Small intestine (tissue), 7 donors: ENCODE measurements at regions not wholly inside any gene's neighbourhood (a gene's known extent, or its start where the extent isn't known, plus 50 kb on each side); places are given as distances from the start of the nearest gene placed in this dataset.

Experiments
- DNase-seq, 2 donors: peaks; one replicate each; pipeline versions ENCODE4 v3.0.0 to v3.0.0-alpha.2; 2013
- FAIRE-seq: peaks from 2 replicates; lab custom pipeline; 2012; peaks lifted over from hg19 to GRCh38; lab: Jason Lieb, UNC
- H3K27ac ChIP-seq, 3 donors: one replicate each; pipeline ENCODE4 v1.5.1; 2013; ENCODE audit warnings: low read length in 2 of 3, mild to moderate bottlenecking in 2 of 3, control low read depth in 1 of 3, inconsistent platforms in 1 of 3, low read depth in 1 of 3, moderate library complexity in 1 of 3
- H3K27me3 ChIP-seq, 3 donors: one replicate each; pipeline ENCODE4 v1.6.1; 2013; ENCODE audit warnings: low read length in 3 of 3, inconsistent platforms in 1 of 3; ENCODE audit not compliant: control insufficient read depth in 3 of 3, insufficient read depth in 3 of 3
- H3K36me3 ChIP-seq, 3 donors: one replicate each; pipeline ENCODE4 v1.6.1; 2013; ENCODE audit warnings: low read length in 3 of 3, inconsistent platforms in 1 of 3, low read depth in 1 of 3, mild to moderate bottlenecking in 1 of 3, moderate library complexity in 1 of 3; ENCODE audit not compliant: control insufficient read depth in 3 of 3, insufficient read depth in 2 of 3
- H3K4me1 ChIP-seq, 3 donors: one replicate each; pipeline ENCODE4 v1.6.1; 2013; ENCODE audit warnings: low read length in 2 of 3, inconsistent platforms in 1 of 3, low read depth in 1 of 3, mild to moderate bottlenecking in 1 of 3, moderate library complexity in 1 of 3; ENCODE audit not compliant: control insufficient read depth in 3 of 3, insufficient read depth in 2 of 3
- H3K4me3 ChIP-seq, 3 donors: one replicate each; pipeline ENCODE4 v1.5.1; 2013; ENCODE audit warnings: low read length in 3 of 3, control low read depth in 1 of 3, inconsistent platforms in 1 of 3, low read depth in 1 of 3, mild to moderate bottlenecking in 1 of 3, moderate library complexity in 1 of 3
- H3K9me3 ChIP-seq, 2 donors: one replicate each; pipeline ENCODE4 v1.6.1; 2013; ENCODE audit warnings: low read depth in 1 of 2, low read length in 1 of 2; ENCODE audit not compliant: control insufficient read depth in 2 of 2, insufficient read depth in 1 of 2
- WGBS, 3 donors: extraction: QIAGEN DNeasy Blood & Tissue Kit; methylation state at CpG; one replicate each; pipeline ENCODE4 v1.1.7; 2013; 5-methylcytosine and 5-hydroxymethylcytosine counted together
- donor health status: healthy with polysubstance abuse.
- donor health status: control.
- donor health status: control.
- donor health status: Bipolar disorder and iron deficiency.
- donor health status: healthy.

DNA sequence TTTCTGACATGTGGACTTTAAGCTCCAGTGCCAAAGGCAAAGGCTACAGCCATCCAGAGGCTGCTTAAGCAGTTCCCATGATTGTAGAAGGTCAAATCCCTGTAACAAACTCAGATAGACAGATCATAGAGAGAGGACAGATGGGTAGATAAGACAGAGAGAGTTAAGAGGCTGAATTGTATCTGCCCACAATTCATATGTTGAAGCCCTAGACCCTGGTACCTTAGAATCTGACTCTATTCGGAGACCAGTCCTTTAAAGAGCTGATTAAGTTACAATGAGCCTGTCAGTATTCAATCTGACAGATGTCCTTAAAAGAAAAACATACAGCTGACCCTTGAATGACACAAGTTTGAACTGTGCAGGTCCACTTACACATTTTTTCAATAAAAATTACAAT, 115.2 kb downstream of the RAP2A start:
- H3K4me1 ChIP-seq, result no peaks in the 10 kb centered on the region
- H3K4me3 ChIP-seq, result no peak overlapping the region
- H3K27me3 ChIP-seq, result no peaks in the 10 kb centered on the region
- no peak overlapping the region for H3K27ac ChIP-seq
- peaks cover 0 to 5% of the 10 kb centered on the region in 2 donors for H3K9me3 ChIP-seq
- 54 to 80% (median 71%) methylated on average over 1 of the region's 1 CpG for WGBS, 3 donors
- DNase-seq (no peak), FAIRE-seq (no peak)
- H3K36me3 ChIP-seq, result no peaks in the 10 kb centered on the region

- no peak overlapping the region for H3K27ac ChIP-seq
- FAIRE-seq (no peak), DNase-seq (no peak)
- no peaks in the 10 kb centered on the region for H3K9me3 ChIP-seq
- H3K4me1 ChIP-seq, result no peaks in the 10 kb centered on the region
- H3K36me3 ChIP-seq, result no peaks in the 10 kb centered on the region
- no peak overlapping the region for H3K4me3 ChIP-seq
- WGBS, 3 donors, result 71 to 80% (median 78%) methylated on average over 2 of the region's 2 CpGs
- H3K27me3 ChIP-seq, result no peaks in the 10 kb centered on the region
Measured at GRCh38 chr13:97554496-97554895, 120.5 kb downstream of the RAP2A start.

- no peak for DNase-seq
- FAIRE-seq, result no peak
- 85 to 98% (median 92%) methylated on average over 1 of the region's 1 CpG for WGBS, 3 donors
Measured at GRCh38 chr13:97555034-97555433, 121.1 kb downstream of the RAP2A start.

GRCh38 chr13:97559030-97559429, 125.1 kb downstream of the RAP2A start:
- no peak for FAIRE-seq
- H3K9me3 ChIP-seq, result no peaks in the 10 kb centered on the region
- no peaks in the 10 kb centered on the region for H3K27me3 ChIP-seq
- no peaks in the 10 kb centered on the region for H3K36me3 ChIP-seq
- H3K4me1 ChIP-seq, result no peaks in the 10 kb centered on the region
- no peak overlapping the region for H3K4me3 ChIP-seq
- no peak overlapping the region for H3K27ac ChIP-seq
- no peak for DNase-seq
- WGBS, 3 donors, result 83 to 88% (median 84%) methylated on average over 2 of the region's 2 CpGs

More at GRCh38 chr13:97555034-97555433, 121.1 kb downstream of the RAP2A start:
- Histone ChIP-seq H3K36me3 (no peaks in the 10 kb centered on the region), H3K9me3 (no peaks in the 10 kb centered on the region), H3K27ac (no peak overlapping the region), H3K27me3 (no peaks in the 10 kb centered on the region), H3K4me3 (no peak overlapping the region), H3K4me1 (no peaks in the 10 kb centered on the region)

GRCh38 chr13:97559981-97560380, 126.0 kb downstream of the RAP2A start:
- no peak for FAIRE-seq

DNA sequence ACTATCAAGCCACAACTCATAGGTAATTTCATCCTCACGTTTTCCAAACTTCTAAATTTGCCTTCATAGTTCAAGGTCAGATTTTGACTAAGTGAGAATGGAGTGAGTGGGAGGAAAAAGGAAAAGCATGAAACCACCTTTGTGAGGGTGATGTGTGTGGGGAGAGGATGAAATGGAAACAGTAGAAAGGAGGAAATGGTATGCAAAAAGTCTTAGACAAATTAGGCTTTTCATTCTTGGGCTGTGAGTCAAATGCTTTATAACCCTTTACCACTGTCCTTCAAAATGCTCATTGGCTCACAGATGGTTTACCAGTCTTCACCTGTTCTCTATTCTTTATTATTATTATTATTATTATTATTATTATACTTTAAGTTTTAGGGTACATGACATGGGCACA, 127.2 kb downstream of the RAP2A start:
- 16 to 62% (median 30%) methylated on average over 1 of the region's 1 CpG for WGBS, 3 donors
- H3K9me3 ChIP-seq, result no peaks in the 10 kb centered on the region
- no peak overlapping the region for H3K27ac ChIP-seq
- no peaks in the 10 kb centered on the region for H3K4me1 ChIP-seq
- no peaks in the 10 kb centered on the region for H3K27me3 ChIP-seq
- H3K36me3 ChIP-seq, result no peaks in the 10 kb centered on the region
- no peak overlapping the region for H3K4me3 ChIP-seq
- FAIRE-seq (no peak), DNase-seq (no peak)

More at GRCh38 chr13:97559981-97560380, 126.0 kb downstream of the RAP2A start:
- WGBS, 3 donors, result 85 to 94% (median 92%) methylated on average over 3 of the region's 3 CpGs
- no peak for DNase-seq
- Histone ChIP-seq H3K4me3 (no peak overlapping the region), H3K36me3 (no peaks in the 10 kb centered on the region), H3K27ac (no peak overlapping the region), H3K27me3 (no peaks in the 10 kb centered on the region), H3K4me1 (no peaks in the 10 kb centered on the region), H3K9me3 (no peaks in the 10 kb centered on the region)

GRCh38 chr13:97562962-97563361, 129.0 kb downstream of the RAP2A start:
- 90 to 97% (median 93%) methylated on average over 1 of the region's 1 CpG for WGBS, 3 donors
- DNase-seq (no peak), FAIRE-seq (no peak)
- Histone ChIP-seq H3K27me3 (no peaks in the 10 kb centered on the region), H3K9me3 (no peaks in the 10 kb centered on the region), H3K4me1 (peaks cover 0 to 7% (median 0%) of the 10 kb centered on the region in 3 donors), H3K27ac (no peak overlapping the region), H3K4me3 (no peak overlapping the region), H3K36me3 (no peaks in the 10 kb centered on the region)

DNA sequence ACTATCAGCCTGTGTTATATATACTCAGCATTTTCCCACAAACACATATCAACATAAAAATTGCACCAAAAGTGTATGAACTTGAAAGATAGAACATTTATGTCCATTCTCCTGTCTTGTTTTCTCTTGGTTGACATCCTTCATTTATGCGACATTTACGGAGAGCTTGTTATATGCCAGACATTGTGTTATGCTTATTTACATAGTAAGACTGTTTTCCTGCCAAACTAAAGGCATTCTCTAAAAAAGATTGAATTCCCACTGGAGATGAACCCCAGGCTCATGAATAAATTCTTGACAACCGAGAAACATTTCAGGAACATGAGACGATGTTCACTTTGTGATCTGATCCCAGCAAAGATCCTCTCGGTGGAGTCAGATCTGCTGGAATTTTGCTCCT, 131.0 kb downstream of the RAP2A start:
- H3K27me3 ChIP-seq, result no peaks in the 10 kb centered on the region
- 72 to 93% (median 86%) methylated on average over 5 of the region's 5 CpGs for WGBS, 3 donors
- H3K36me3 ChIP-seq, result no peaks in the 10 kb centered on the region
- H3K27ac ChIP-seq, result no peak overlapping the region
- peaks cover 0 to 16% (median 0%) of the 10 kb centered on the region in 3 donors for H3K4me1 ChIP-seq
- no peaks in the 10 kb centered on the region for H3K9me3 ChIP-seq
- FAIRE-seq (no peak), DNase-seq (no peak)
- H3K4me3 ChIP-seq, result no peak overlapping the region

DNA sequence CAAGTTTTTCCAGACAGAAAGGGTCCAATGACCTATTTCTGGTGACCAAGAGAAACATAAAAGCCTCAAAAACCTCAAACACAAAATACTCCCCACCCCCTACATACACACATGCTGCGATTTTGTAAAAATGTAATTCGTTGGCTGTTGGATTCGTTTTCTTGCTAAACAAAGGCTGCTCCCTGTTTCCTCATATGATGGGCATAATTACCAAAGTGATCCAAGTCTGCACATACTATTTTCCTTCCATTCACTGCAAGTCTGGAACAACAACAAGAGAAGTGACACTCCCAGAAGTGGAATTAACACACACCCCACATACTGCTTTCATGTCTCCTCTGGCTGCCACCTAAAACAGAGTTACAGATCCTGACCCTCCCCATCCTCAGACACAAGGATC, 131.9 kb downstream of the RAP2A start:
- DNase-seq (no peak), FAIRE-seq (no peak)
- 82 to 85% (median 83%) methylated on average over 3 of the region's 3 CpGs for WGBS, 3 donors

More for the DNA sequence above, 131.9 kb downstream of the RAP2A start:
- Histone ChIP-seq H3K4me3 (no peak overlapping the region), H3K27ac (no peak overlapping the region), H3K27me3 (no peaks in the 10 kb centered on the region), H3K9me3 (no peaks in the 10 kb centered on the region), H3K4me1 (peaks cover 0 to 16% (median 0%) of the 10 kb centered on the region in 3 donors), H3K36me3 (no peaks in the 10 kb centered on the region)
